AG20443 (cell line): ENCODE measurements at regions not wholly inside any gene's neighbourhood (a gene's known extent, or its start where the extent isn't known, plus 50 kb on each side); places are given as distances from the start of the nearest gene placed in this dataset.
"Not testable (repeated sequence)": the region's sequence is repeated elsewhere in the genome, so short reads cannot be mapped to it uniquely, and the experiment has no call there.

Source experiments
- DNase-seq: peaks from one replicate; pipeline ENCODE4 v3.0.0; 2012; ENCODE audit warnings: low spot score, mixed read lengths

- no peak for DNase-seq
Measured at GRCh38 chr6:76982476-76983199, 480.7 kb downstream of the HTR1B start.

- no peak for DNase-seq
Measured at GRCh38 chr6:76972474-76972873, 490.8 kb downstream of the HTR1B start.

- not testable (repeated sequence) for DNase-seq
Measured at GRCh38 chr6:76959177-76959576, 504.1 kb downstream of the HTR1B start.

GRCh38 chr6:76942203-76942966 lies 520.9 kb downstream of the HTR1B start:
- DNase-seq = no peak

GRCh38 chr6:76940191-76940590 lies 523.1 kb downstream of the HTR1B start:
- DNase-seq = no peak

GRCh38 chr6:76914737-76915136 lies 548.6 kb downstream of the HTR1B start:
- no peak for DNase-seq

GRCh38 chr6:76905541-76905940 lies 557.8 kb downstream of the HTR1B start:
- DNase-seq = not testable (repeated sequence)

GRCh38 chr6:76892542-76892941 lies 570.7 kb downstream of the HTR1B start:
- no peak for DNase-seq

GRCh38 chr6:76888351-76888750 lies 574.9 kb downstream of the HTR1B start:
- no peak for DNase-seq

- DNase-seq = no peak
Measured at GRCh38 chr6:76886900-76887299, 576.4 kb downstream of the HTR1B start.

- DNase-seq = no peak
Measured at GRCh38 chr6:76885861-76886301, 577.4 kb downstream of the HTR1B start.

GRCh38 chr6:76881414-76881813 lies 581.9 kb downstream of the HTR1B start:
- no peak for DNase-seq

GRCh38 chr6:76876922-76877553 lies 586.3 kb downstream of the HTR1B start:
- DNase-seq = no peak

GRCh38 chr6:76876430-76876829 lies 586.9 kb downstream of the HTR1B start:
- DNase-seq = not testable (repeated sequence)

GRCh38 chr6:76867182-76867581 lies 596.1 kb downstream of the HTR1B start:
- no peak for DNase-seq

GRCh38 chr6:76866091-76866915 lies 597.0 kb downstream of the HTR1B start:
- no peak for DNase-seq

GRCh38 chr6:76862936-76863335 lies 600.4 kb downstream of the HTR1B start:
- DNase-seq = no peak

GRCh38 chr6:76861403-76861802 lies 601.9 kb downstream of the HTR1B start:
- no peak for DNase-seq

GRCh38 chr6:76856065-76856464 lies 607.2 kb downstream of the HTR1B start:
- DNase-seq = no peak

- no peak for DNase-seq
Measured at GRCh38 chr6:76852776-76853175, 610.5 kb downstream of the HTR1B start.

GRCh38 chr6:76849274-76849970 lies 613.9 kb downstream of the HTR1B start:
- DNase-seq = not testable (repeated sequence)
